Esophagus squamous epithelium (tissue), 4 donors: ENCODE measurements at regions not wholly inside any gene's neighbourhood (a gene's known extent, or its start where the extent isn't known, plus 50 kb on each side); places are given as distances from the start of the nearest gene placed in this dataset.

Experiments used
- POLR2A ChIP-seq, 4 donors: fragments of 450-650 bp; IDR thresholded peaks; one replicate each; pipeline ENCODE4 v1.6.1; 2017; ENCODE audit warnings: antibody characterized with exemption in 4 of 4, mild to moderate bottlenecking in 4 of 4, moderate library complexity in 3 of 4
- TF ChIP-seq, protein P1 (sequence below), 6 experiments: fragments of 450-650 bp in 4 of 6; fragments of 200-600 bp in 2 of 6; sonication (generic) in 2 of 6; IDR thresholded peaks; one replicate each; pipeline ENCODE4 v1.5.1; 2016 to 2019; ENCODE audit warnings: antibody characterized with exemption in 6 of 6, mild to moderate bottlenecking in 4 of 6, moderate library complexity in 4 of 6

DNA sequence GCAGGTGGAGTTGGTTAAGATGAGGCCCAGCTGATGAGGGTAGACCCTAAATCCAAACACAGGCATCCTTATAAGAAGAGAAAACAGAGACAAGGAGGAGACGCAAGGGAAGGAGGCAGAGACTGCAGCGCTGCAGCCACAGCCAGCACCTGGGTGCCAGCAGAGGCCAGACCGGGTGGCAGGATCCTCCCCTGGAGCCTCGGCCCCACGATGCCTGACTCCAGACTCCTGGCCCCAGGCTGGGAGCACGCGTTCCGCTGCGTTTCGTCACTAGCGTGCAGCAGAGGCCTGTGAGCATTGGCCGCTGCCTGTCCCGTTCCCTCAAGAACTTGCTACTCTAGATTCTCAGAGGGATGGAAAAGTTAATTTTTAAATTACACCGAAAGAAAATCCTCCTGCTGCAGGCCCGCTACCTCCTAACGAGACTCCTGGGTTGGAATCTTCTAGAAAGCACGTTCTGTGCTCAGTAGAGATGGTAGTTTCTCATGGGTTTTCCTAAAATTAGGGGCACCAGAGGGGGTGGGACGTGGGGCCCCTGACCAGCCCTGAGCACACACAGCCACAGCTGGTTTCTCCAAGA, 57.7 kb upstream of the FBRSL1 start:
- no peak for TF ChIP-seq POLR2A (IDR thresholded peaks at IDR 0.05)
- TF ChIP-seq, protein P1, sequence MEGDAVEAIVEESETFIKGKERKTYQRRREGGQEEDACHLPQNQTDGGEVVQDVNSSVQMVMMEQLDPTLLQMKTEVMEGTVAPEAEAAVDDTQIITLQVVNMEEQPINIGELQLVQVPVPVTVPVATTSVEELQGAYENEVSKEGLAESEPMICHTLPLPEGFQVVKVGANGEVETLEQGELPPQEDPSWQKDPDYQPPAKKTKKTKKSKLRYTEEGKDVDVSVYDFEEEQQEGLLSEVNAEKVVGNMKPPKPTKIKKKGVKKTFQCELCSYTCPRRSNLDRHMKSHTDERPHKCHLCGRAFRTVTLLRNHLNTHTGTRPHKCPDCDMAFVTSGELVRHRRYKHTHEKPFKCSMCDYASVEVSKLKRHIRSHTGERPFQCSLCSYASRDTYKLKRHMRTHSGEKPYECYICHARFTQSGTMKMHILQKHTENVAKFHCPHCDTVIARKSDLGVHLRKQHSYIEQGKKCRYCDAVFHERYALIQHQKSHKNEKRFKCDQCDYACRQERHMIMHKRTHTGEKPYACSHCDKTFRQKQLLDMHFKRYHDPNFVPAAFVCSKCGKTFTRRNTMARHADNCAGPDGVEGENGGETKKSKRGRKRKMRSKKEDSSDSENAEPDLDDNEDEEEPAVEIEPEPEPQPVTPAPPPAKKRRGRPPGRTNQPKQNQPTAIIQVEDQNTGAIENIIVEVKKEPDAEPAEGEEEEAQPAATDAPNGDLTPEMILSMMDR (IDR thresholded peaks at IDR 0.05): no peak
